ENCODE measurements at regions not wholly inside any gene's neighbourhood (a gene's known extent, or its start where the extent isn't known, plus 50 kb on each side); places are given as distances from the start of the nearest gene placed in this dataset.

DNA sequence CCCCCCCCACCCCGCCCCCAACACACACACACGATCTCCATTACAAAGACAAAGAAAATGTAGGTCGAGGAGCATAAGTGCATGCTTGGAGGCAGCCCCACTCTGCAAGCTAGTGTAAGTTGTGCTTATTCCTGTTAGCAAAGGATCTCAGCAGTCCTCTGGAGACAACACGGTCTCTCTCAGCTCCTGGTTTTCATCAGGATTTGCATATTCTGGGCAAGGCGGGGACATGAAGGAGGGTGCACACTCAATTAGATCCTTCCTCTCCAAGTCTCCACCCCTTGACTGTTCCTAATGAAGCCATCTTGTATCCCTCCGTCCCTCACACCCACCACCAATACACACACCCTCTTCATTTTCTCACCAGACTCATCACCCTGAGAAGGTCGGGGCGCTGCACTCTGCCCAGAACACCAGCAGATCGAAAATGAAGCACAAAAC, 63.8 kb downstream of the MRPL46 start:
- no peaks in the 10 kb centered on the region for H3K27me3 ChIP-seq (ENCODE audit: control insufficient read depth, insufficient read depth, low read length)

DNA sequence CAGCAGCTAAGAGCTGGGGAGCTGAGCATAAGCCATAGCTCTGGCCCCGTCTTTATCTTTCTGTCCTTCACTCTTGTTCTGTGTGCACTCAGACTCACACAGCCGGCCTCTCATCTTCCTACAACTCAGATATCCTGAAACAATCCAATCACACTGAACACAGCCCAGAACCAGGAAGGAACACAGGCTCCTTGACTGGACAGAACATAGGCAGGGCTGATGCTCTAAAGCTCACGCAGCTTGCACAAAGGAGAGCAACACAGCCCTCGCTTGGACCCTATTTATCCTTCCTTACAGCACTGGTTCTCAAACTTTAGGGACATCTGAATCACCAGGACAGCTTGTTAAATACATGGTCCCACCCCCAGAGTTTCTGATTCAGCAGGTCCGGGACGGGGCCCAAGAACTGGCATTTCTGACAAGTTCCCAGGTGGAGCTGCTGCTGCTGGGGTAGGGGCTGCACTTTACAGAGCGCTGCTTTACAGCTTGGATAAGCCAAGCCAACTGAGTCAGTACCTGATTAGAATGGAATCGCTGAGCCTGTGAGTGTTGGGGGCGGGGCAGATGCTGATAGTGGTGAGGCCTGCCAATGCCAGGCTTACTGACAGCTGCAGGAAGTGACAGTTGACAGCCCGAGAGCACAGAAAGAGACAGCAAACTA, 65.1 kb downstream of the MRPL46 start:
- Histone ChIP-seq H3K27me3 (ENCODE audit: control insufficient read depth, insufficient read depth, low read length) (no peaks in the 10 kb centered on the region), H3K36me3 (ENCODE audit: control insufficient read depth, insufficient read depth, low read length) (no peaks in the 10 kb centered on the region), H3K4me1 (ENCODE audit: control insufficient read depth, insufficient read depth, low read length) (peaks cover 3% of the 10 kb centered on the region; the same call in 1 of the 2 replicates), H3K9me3 (ENCODE audit: control insufficient read depth, insufficient read depth, low read length) (no peaks in the 10 kb centered on the region), H3K27ac (ENCODE audit: low read length) (no peak overlapping the region), H3K4me3 (ENCODE audit: low read length) (no peak overlapping the region)
- DNase-seq (ENCODE audit: low read depth, low spot score): no peak
- WGBS (ENCODE audit: insufficient coverage, insufficient read length): no CpG with 5 or more reads among the region's 10 CpGs

More for the DNA sequence above, 63.8 kb downstream of the MRPL46 start:
- Histone ChIP-seq H3K27ac (ENCODE audit: low read length) (no peak overlapping the region), H3K36me3 (ENCODE audit: control insufficient read depth, insufficient read depth, low read length) (no peaks in the 10 kb centered on the region), H3K9me3 (ENCODE audit: control insufficient read depth, insufficient read depth, low read length) (no peaks in the 10 kb centered on the region), H3K4me1 (ENCODE audit: control insufficient read depth, insufficient read depth, low read length) (peaks cover 3% of the 10 kb centered on the region; the same call in 1 of the 2 replicates), H3K4me3 (ENCODE audit: low read length) (no peak overlapping the region)
- no peak for DNase-seq (ENCODE audit: low read depth, low spot score)
- WGBS (ENCODE audit: insufficient coverage, insufficient read length): no CpG with 5 or more reads among the region's 9 CpGs

DNA sequence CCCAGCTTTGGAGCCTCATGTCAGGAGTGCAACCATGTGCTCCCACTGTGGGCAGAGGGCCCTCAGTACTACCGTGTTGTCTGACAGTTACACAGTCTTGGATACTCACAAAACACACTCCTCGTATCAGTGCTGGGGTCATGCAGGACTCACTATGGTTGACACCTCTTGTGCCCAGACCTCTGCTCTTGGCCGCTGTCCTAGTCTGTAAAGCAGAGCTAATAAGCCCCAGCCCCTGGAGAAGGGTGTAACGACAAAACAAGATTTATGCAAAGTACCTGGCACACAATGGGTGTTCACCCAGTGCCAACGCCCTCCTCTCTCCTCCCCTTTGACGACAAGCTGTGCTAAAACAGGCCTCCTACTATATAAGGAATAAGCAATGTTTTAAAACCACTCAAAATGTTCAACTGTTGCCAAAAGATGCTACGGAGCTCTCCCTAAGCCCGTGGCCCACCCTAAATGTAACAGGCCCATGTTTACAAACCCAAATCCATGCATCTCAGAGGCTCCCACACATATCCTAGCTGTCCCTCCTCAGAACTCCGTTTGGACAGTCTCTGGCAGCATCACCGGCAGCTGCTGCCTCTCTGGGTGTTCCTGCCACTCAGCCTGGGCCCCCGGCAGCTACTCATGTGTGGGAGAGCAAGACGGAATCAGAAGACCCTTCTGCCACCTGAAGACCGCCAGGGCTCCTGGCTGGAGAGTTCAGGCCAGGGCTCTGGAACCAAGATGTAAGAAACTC, 65.8 kb downstream of the MRPL46 start:
- Histone ChIP-seq H3K9me3 (ENCODE audit: control insufficient read depth, insufficient read depth, low read length) (no peaks in the 10 kb centered on the region), H3K4me3 (ENCODE audit: low read length) (no peak overlapping the region), H3K27ac (ENCODE audit: low read length) (no peak overlapping the region), H3K4me1 (ENCODE audit: control insufficient read depth, insufficient read depth, low read length) (peaks cover 3% of the 10 kb centered on the region; the same call in 1 of the 2 replicates), H3K36me3 (ENCODE audit: control insufficient read depth, insufficient read depth, low read length) (no peaks in the 10 kb centered on the region), H3K27me3 (ENCODE audit: control insufficient read depth, insufficient read depth, low read length) (no peaks in the 10 kb centered on the region)
- WGBS (ENCODE audit: insufficient coverage, insufficient read length): no CpG with 5 or more reads among the region's 13 CpGs
- DNase-seq (ENCODE audit: low read depth, low spot score): no peak

DNA sequence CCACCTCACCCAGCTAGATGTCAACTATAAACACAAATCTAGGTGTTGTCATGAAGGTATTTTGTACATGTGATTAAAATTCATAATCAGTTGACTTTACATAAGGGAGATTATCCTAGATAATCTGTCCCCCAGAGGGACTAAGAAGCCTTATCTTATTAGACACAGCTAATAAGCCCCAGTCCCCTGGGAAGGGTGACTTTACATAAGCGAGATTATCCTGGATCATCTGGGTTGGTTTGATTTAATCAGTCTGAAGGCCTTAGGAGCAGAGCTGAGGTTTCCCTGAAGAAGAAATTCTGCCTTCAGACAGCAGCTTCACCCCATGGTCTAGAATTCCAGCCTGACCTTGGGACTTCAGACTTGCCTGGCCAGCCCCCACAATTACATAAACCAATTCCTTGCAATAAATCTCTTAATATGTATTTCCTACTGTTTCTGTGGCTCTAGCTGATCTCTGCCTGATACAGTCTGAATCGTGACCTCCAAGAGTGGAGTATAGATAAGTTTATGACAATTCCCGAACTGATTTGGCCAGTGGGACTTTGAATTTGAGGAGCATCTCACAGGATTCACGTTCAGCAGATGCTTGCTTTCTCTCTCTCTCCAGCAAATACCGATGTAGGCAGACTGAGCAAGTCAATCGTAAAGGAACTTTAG, 66.5 kb downstream of the MRPL46 start:
- no peak for DNase-seq (ENCODE audit: low read depth, low spot score)
- no CpG with 5 or more reads among the region's 6 CpGs for WGBS (ENCODE audit: insufficient coverage, insufficient read length)
- no peak overlapping the region for H3K4me3 ChIP-seq (ENCODE audit: low read length)
- no peaks in the 10 kb centered on the region for H3K36me3 ChIP-seq (ENCODE audit: control insufficient read depth, insufficient read depth, low read length)
- no peaks in the 10 kb centered on the region for H3K27me3 ChIP-seq (ENCODE audit: control insufficient read depth, insufficient read depth, low read length)
- peaks cover 3% of the 10 kb centered on the region; the same call in 1 of the 2 replicates for H3K4me1 ChIP-seq (ENCODE audit: control insufficient read depth, insufficient read depth, low read length)
- H3K27ac ChIP-seq (ENCODE audit: low read length): no peak overlapping the region
- no peaks in the 10 kb centered on the region for H3K9me3 ChIP-seq (ENCODE audit: control insufficient read depth, insufficient read depth, low read length)

DNA sequence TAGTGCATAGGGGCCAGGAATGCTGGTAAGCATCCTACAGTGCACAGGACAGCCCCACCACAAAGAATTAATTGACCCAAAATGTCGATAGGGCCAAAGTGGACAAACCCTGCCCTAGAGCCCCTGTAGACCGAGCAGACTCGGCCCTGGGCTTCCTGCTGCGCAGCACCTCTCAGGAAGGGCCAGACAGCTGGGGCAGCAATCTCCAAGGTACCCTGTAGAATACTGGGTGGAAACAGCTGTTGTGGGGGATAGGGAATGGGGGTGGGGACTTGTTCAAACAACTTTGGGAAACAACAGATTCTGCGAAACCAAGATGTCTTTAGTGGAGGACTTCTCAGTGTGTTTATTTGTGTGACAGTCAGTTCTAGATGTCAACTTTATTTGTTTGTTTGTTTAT, 67.1 kb downstream of the MRPL46 start:
- H3K27me3 ChIP-seq (ENCODE audit: control insufficient read depth, insufficient read depth, low read length): no peaks in the 10 kb centered on the region
- H3K36me3 ChIP-seq (ENCODE audit: control insufficient read depth, insufficient read depth, low read length): no peaks in the 10 kb centered on the region
- peaks cover 3% of the 10 kb centered on the region; the same call in 1 of the 2 replicates for H3K4me1 ChIP-seq (ENCODE audit: control insufficient read depth, insufficient read depth, low read length)
- DNase-seq (ENCODE audit: low read depth, low spot score): no peak
- WGBS (ENCODE audit: insufficient coverage, insufficient read length): no CpG with 5 or more reads among the region's 5 CpGs
- H3K9me3 ChIP-seq (ENCODE audit: control insufficient read depth, insufficient read depth, low read length): no peaks in the 10 kb centered on the region
- no peak overlapping the region for H3K27ac ChIP-seq (ENCODE audit: low read length)
- no peak overlapping the region for H3K4me3 ChIP-seq (ENCODE audit: low read length)

DNA sequence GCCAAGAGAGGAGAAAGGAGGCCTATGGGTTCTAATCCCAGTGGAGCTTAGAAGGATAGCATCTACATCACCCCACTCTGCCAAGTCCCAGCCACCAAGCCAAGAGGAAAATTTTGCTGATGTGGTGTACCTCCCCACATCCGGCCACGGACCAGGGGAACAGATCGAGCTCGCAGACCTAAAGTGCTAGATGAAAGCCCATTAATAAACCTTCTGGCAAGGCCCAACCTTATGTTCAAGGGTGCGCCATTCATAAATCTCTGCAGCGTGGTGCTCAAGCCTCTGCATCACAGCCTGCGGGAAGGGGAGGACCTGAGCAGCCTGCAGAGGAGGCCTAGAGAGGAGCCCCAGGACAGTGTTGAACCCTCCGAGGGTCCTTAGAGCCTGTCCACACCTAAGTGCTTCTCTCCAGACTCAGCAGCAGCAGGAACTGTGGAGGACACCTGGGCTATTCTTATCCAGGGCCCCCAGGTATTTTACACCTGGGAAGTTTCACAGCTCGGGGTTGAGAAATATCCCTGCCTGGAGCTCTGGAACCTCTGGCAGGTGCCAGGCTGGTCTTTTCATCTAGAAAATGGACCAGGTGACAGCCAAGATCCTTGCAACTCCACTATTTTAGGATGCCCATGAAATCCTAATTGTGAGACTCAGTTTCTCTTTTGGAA, 68.0 kb downstream of the MRPL46 start:
- H3K36me3 ChIP-seq (ENCODE audit: control insufficient read depth, insufficient read depth, low read length): no peaks in the 10 kb centered on the region
- H3K27ac ChIP-seq (ENCODE audit: low read length): no peak overlapping the region
- no peak overlapping the region for H3K4me3 ChIP-seq (ENCODE audit: low read length)
- H3K9me3 ChIP-seq (ENCODE audit: control insufficient read depth, insufficient read depth, low read length): no peaks in the 10 kb centered on the region
- H3K4me1 ChIP-seq (ENCODE audit: control insufficient read depth, insufficient read depth, low read length): peaks cover 3% of the 10 kb centered on the region; the same call in 1 of the 2 replicates
- no peak for DNase-seq (ENCODE audit: low read depth, low spot score)
- WGBS (ENCODE audit: insufficient coverage, insufficient read length): no CpG with 5 or more reads among the region's 9 CpGs
- no peaks in the 10 kb centered on the region for H3K27me3 ChIP-seq (ENCODE audit: control insufficient read depth, insufficient read depth, low read length)

DNA sequence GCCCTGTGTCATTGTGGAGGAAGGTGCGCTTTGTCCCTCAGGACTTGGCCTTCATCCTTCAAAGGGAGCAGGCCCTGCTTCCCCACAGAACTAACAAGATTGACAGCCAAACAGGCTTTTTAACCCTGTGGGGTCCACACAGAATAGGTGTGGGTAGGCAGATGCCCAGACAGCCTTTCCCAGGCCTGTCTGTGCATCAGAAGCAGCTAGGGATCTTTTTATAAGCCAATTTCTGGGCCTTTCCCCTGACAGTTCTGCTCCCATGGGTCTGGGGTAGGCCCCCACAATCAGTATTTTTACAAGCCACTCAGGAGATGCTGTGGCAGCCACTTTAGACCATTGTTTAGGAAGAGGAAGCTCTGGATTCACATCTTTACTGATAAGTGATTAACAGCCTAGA, 69.2 kb downstream of the MRPL46 start:
- WGBS (ENCODE audit: insufficient coverage, insufficient read length): no CpG with 5 or more reads among the region's 1 CpG
- no peaks in the 10 kb centered on the region for H3K9me3 ChIP-seq (ENCODE audit: control insufficient read depth, insufficient read depth, low read length)
- DNase-seq (ENCODE audit: low read depth, low spot score): no peak
- no peak overlapping the region for H3K27ac ChIP-seq (ENCODE audit: low read length)
- no peak overlapping the region for H3K4me3 ChIP-seq (ENCODE audit: low read length)
- H3K36me3 ChIP-seq (ENCODE audit: control insufficient read depth, insufficient read depth, low read length): no peaks in the 10 kb centered on the region
- H3K4me1 ChIP-seq (ENCODE audit: control insufficient read depth, insufficient read depth, low read length): no peaks in the 10 kb centered on the region; the same call in 1 of the 2 replicates
- H3K27me3 ChIP-seq (ENCODE audit: control insufficient read depth, insufficient read depth, low read length): no peaks in the 10 kb centered on the region

DNA sequence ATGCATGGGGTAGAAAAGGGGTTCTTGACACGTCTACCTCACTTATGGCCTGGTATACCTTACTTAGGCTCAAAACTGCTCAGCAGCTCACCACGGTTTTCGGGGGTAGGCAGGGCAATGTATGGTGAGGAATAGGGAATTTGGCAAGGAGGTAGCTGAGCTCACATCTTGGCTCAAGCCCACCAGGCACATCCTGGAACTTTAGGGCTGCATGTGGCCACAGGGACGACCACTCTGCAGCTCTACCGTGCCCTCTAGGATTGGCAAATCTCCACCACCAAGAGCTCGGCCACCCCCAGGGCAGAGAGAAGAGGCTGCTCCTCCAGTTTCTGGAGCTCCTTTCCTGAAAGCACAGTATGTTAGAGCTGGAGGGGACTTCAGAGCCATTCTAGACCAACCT, 69.7 kb downstream of the MRPL46 start:
- Histone ChIP-seq H3K27ac (ENCODE audit: low read length) (no peak overlapping the region), H3K9me3 (ENCODE audit: control insufficient read depth, insufficient read depth, low read length) (no peaks in the 10 kb centered on the region), H3K4me1 (ENCODE audit: control insufficient read depth, insufficient read depth, low read length) (no peaks in the 10 kb centered on the region), H3K27me3 (ENCODE audit: control insufficient read depth, insufficient read depth, low read length) (no peaks in the 10 kb centered on the region), H3K4me3 (ENCODE audit: low read length) (no peak overlapping the region), H3K36me3 (ENCODE audit: control insufficient read depth, insufficient read depth, low read length) (no peaks in the 10 kb centered on the region)
- DNase-seq (ENCODE audit: low read depth, low spot score): no peak
- no CpG with 5 or more reads among the region's 6 CpGs for WGBS (ENCODE audit: insufficient coverage, insufficient read length)

DNA sequence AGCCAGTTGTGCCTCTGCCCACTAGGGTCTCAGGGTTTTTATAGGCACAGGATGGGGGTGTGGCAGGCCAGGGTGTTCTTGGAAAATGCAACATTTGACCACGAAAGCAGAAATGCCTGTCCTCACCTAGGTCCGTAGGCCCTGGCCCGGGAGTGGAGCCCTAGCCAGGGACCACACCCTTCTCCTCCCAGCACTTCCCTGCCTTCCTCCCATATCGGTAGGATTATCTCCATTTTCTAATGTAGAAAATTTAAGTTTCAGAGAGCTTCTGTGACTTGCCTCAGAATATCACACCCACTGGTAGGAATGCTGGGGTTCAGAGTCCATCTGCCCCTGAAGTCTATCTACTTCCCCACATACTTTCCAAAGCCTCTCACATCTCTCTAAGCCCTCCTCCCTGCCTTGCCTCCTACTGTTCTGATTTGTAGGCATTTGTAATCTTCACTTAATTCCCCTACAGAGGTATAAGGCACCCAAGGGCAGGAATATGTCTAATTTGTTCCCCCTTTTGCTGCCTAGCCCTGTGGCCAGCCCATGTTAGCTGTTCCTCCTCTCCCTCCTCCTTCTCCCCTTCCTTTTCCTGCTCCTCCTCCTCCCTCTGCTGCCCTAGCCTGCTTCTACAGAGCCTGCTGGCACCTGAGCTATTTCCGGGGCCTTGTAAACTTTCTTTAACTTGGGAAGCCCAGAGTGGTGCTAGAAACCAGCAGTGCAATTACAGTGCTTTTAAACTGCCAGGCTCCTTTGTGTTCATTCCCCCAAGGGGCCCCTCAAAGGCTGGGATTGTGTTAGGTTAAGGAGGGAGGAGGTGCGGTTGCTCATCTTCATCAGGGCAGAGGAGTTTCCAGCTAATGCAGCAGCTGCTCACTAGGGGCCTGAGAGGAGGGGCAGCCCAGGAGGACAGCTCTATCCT, 71.1 kb downstream of the MRPL46 start:
- Histone ChIP-seq H3K27me3 (ENCODE audit: control insufficient read depth, insufficient read depth, low read length) (no peaks in the 10 kb centered on the region), H3K4me1 (ENCODE audit: control insufficient read depth, insufficient read depth, low read length) (no peaks in the 10 kb centered on the region), H3K27ac (ENCODE audit: low read length) (no peak overlapping the region), H3K4me3 (ENCODE audit: low read length) (no peak overlapping the region), H3K36me3 (ENCODE audit: control insufficient read depth, insufficient read depth, low read length) (no peaks in the 10 kb centered on the region), H3K9me3 (ENCODE audit: control insufficient read depth, insufficient read depth, low read length) (no peaks in the 10 kb centered on the region)
- no peak for DNase-seq (ENCODE audit: low read depth, low spot score)
- WGBS (ENCODE audit: insufficient coverage, insufficient read length): no CpG with 5 or more reads among the region's 6 CpGs
